HG02798 (cell line): ENCODE measurements at regions not wholly inside any gene's neighbourhood (a gene's known extent, or its start where the extent isn't known, plus 50 kb on each side); places are given as distances from the start of the nearest gene placed in this dataset.

ENCODE experiments used
- ATAC-seq: cut with Tn5 transposase; IDR thresholded peaks from one replicate; pipeline ENCODE4 v1.9.1; 2021; ENCODE audit warnings: mild to moderate bottlenecking; ENCODE audit not compliant: unreplicated experiment, poor library complexity

GRCh38 chr3:194832346-194833104 lies 146.8 kb downstream of the FAM43A start:
- no peak for ATAC-seq

GRCh38 chr3:194833114-194833910 lies 147.6 kb downstream of the FAM43A start:
- no peak for ATAC-seq

GRCh38 chr3:194836661-194837060 lies 151.0 kb downstream of the FAM43A start:
- no peak for ATAC-seq

GRCh38 chr3:194837457-194838127 lies 151.9 kb downstream of the FAM43A start:
- no peak for ATAC-seq

GRCh38 chr3:194838236-194838635 lies 152.6 kb downstream of the FAM43A start:
- no peak for ATAC-seq

GRCh38 chr3:194840661-194841514 lies 155.2 kb downstream of the FAM43A start:
- ATAC-seq = no peak

GRCh38 chr3:194841515-194841841 lies 155.8 kb downstream of the FAM43A start:
- ATAC-seq = no peak

GRCh38 chr3:194843556-194843955 lies 157.9 kb downstream of the FAM43A start:
- no peak for ATAC-seq

GRCh38 chr3:194844046-194844445 lies 158.4 kb downstream of the FAM43A start:
- no peak for ATAC-seq

- no peak for ATAC-seq
Measured at GRCh38 chr3:194849166-194849875, 163.6 kb downstream of the FAM43A start.

GRCh38 chr3:194851254-194851653 lies 165.6 kb downstream of the FAM43A start:
- no peak for ATAC-seq

- no peak for ATAC-seq
Measured at GRCh38 chr3:194851941-194852340, 166.3 kb downstream of the FAM43A start.

GRCh38 chr3:194852345-194852744 lies 166.7 kb downstream of the FAM43A start:
- no peak for ATAC-seq

GRCh38 chr3:194852831-194853508 lies 167.3 kb downstream of the FAM43A start:
- ATAC-seq = no peak

- ATAC-seq = no peak
Measured at GRCh38 chr3:194854206-194854605, 168.5 kb downstream of the FAM43A start.

GRCh38 chr3:194854659-194855390 lies 169.1 kb downstream of the FAM43A start:
- ATAC-seq = no peak

GRCh38 chr3:194856296-194856695 lies 170.6 kb downstream of the FAM43A start:
- no peak for ATAC-seq

- no peak for ATAC-seq
Measured at GRCh38 chr3:194857469-194858113, 171.9 kb downstream of the FAM43A start.
